Stimulated activated CD4-positive, alpha-beta T cell treated with anti-CD3 and anti-CD28 coated beads, Interleukin-1b, Interleukin-23, amount 100 ng/mL, for 24 hours (primary cell): ENCODE measurements at regions not wholly inside any gene's neighbourhood (a gene's known extent, or its start where the extent isn't known, plus 50 kb on each side); places are given as distances from the start of the nearest gene placed in this dataset.

ENCODE experiments used
- DNase-seq, 4 experiments: peaks; one replicate each; pipeline ENCODE4 v3.0.0-alpha.2; 2020; ENCODE audit warnings: low read depth in 4 of 4, low spot score in 1 of 4

DNA sequence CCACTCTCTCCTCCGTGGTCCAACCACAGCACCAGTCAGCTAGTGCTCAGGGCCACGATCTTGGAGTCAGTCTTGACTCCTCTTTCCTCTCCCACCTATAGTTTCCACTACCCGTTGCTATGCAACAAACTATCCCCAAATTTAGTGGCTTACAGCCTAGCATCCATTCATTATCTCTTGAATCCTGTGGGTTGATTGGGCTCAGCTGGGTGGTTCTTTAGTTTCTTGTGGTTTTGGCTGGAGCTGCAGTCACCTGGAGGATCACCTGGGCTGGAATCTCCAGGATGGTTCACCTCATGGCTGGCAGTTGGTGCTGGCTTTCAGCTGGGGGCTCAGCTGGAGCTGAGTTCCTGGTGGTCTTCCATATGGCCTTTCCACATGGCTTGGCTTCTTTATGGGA lies 149.9 kb downstream of the ASB1 start:
- no peak for DNase-seq

DNA sequence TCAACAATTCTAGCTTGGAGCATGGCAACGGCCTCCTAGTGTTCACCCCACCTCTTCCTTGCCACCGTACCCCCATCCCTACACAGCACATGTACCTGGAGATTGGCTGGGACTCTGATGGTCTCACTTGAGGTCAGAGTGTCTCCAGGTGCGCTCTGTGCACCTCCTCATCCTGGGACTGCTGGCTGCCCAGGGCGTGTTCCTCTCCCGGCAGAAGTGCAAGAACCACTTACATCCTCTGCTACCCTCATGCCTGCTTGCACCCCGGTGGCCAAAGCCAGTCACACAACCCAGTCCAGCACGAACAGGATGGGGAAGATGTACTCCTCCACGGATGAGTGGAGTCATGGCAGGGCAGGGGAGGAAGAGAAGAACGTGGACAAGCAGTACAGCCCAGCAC lies 151.5 kb downstream of the ASB1 start:
- DNase-seq: no peak

DNA sequence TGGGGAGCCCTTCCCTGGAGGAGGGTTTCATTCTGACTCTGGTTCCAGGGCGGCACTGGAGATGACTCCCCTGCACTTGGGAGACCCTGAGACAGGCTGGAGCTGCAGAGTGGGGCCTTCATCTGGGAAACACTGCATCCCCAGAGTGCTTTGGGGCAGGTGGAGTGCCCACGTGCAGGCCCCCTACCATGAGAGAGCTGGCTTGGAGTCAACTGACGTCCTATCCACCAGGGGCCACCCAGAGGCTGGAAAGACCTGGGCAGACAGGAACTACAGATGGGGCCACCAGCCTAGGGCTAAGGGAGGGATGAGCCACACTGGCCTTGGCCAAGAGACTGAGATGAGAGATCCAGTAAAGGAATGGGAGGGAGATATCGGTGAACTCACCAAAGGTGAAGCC lies 153.8 kb downstream of the ASB1 start:
- DNase-seq: no peak

DNA sequence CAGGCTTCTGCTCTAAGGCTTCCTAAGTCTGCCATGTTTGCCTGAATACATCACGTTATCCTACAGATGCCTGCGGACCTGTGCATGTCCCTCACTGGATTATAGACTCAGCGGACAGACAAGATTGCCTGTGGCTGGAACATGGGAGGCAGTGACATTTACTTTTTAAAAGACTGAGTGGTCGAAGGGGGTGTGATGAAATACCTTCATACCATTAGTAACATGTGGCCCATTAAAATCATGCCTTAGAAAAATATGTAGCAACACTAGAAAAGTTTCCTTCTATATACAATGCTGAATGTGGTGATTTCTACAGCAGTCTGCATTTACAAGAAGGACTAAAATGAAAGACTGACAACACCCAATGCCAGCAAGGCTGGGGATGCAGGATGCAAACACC lies 154.4 kb downstream of the ASB1 start:
- DNase-seq: no peak

DNA sequence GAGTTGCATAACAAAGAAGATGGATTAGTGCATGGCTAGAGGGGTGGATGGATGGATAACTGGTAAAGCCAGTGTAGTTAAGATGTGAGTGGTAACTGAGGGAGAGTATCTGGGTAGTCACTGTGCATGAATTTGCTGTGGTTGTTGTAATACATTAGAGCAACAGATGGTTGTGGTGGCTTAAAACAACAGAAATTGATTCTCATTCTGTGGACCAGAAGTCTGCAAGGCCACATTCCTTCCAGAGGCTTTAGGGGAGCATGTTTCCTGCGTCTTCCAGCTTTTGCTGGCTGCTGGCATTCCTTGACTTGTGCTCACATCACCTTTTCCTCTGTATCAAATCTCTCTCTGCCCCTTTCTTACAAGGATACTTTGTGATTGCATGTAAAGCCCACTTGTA lies 155.4 kb downstream of the ASB1 start:
- DNase-seq: no peak

DNA sequence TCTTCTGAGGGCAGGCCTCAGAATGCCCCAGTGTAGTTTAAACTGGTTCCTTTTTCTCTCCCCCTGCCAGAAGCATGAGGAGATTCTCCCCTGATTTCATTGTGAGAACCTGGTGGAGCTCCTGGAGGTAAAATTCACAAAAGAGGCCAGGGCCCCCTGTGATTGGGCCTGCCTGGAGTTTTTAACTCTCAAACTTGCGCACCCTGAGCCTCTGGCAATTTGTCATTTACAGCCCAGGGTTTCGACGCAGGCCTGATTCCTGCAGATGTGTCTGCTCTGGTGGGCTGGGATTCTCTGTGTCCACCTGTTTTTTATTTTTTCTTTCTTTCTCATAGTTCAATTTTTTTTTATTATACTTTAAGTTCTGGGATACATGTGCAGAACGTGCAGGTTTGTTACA lies 157.9 kb downstream of the ASB1 start:
- DNase-seq: no peak

DNA sequence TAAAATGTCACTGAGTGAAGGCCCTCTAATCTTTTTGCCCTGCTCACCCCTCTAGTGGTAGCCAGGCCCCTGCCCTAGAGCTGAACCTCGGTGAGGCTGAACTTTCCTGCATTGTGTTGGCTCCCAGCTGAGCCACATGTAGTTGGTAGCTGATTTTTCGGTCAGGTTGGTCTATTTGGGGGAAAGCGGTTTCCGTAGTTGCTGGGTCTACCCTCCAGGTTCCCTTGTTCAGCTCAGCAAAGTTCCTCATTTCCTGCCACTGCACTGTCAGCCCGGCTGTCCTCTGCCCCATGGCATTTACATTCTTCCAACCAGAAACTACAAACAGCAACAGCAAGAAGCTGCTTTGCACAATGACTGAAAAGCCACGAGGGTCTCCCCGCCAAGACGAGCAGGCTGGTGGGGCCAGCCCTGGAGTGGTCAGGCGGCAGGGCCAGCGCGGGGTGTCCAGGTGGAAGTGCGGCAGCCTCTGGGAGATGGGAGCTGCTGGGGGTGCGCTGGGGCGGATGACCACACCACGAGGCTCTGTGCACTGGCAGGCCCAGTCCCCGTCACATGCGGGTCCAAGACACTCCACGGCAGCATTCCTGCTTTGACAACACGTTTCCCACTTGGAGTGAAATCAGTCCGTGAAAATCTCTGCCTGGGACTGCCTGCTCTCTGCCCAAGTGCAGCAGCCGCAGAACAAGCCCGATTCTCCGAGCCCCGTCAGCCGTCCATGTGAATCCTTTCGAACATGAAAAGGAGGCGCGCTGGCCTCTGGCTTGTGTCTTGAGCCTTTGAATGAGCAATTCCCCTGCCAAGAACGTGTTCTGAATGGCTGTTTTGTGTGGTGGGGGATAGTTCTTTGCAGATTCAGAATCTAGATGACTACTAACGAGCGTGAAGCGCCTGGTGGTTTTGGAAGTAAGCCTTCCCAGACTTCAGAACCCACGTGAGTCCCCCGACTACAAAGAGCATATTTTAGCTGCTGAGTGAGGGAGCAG lies 159.4 kb downstream of the ASB1 start:
- no peak for DNase-seq

DNA sequence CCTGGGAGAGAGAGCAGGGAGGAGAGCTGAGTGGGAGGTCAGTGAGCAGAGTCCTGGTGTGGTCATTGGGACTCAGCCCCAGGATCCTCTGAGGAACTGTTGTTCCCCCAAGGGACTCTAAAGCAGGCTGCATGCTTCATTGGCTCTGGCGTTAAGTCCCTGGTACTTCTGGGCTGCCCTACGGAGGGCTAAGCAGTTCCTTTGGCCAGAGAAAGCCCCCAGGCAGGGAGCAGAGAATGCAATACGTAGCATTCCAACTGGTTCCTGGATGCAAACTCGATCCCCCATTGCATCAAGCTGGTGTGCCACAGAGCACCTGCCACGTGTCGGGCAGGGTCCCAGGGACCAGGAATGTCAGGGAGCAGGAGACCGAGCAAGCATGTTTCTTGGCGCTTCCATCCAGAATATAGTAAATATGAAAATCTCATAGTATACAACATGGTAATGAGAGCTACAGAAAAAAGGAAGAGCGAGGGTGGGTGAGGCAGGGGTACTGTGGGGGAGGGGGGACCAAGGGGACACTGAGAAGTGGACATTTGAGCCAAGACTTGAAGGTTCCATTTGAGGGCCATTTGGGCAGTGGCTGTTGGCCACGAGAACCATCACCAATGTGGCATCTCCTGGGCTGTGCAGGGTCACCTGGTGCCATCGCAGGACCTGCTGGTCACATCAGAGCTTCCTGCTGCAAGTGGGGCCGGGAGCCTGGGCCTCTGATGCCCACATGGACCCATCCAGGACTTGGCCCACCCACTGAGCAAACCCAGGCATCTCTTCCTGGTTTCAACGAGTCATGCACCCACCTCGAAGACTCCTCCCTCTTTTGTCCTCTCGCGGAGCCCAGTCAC lies 160.4 kb downstream of the ASB1 start:
- DNase-seq: no peak

DNA sequence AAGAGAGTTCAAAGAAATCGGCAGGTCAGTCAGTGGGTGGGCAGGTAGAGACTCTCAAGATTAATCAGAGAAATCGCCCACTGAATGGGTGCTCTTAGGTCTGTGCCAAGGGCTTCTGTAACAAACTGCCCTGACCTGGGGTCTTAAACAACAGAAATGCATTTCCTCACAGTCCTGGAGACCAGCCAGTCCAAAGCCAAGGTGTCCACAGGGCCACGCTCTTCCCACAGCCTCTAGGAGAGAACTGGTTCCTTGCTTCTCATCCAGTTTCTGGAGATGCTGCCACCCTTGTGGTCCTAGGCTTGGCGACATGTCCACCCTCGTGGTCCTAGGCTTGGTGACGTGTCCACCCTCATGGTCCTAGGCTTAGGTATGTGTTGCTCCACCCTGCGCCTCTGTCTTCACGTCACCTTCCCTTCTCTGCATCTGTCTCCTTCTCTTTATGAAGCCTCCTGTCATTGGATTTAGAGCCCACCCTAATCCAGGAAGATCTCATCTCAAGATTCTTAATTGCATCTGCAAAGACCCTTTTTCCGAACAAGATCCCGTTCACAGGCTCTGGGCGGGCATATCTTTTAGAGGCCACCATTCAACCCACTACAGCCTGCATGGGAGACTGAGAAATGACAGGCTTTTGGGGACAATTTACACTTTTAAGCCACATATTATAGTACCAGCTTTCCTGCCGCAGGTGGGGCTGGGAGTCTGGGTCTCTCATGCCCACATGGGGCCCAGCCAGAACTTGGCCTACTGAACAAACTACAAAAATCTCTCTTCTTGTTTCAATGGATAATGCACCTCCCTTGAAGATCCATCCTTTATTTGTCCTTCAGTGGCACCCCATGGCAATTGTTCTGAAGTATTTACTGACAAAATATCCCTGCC lies 161.3 kb downstream of the ASB1 start:
- no peak for DNase-seq

DNA sequence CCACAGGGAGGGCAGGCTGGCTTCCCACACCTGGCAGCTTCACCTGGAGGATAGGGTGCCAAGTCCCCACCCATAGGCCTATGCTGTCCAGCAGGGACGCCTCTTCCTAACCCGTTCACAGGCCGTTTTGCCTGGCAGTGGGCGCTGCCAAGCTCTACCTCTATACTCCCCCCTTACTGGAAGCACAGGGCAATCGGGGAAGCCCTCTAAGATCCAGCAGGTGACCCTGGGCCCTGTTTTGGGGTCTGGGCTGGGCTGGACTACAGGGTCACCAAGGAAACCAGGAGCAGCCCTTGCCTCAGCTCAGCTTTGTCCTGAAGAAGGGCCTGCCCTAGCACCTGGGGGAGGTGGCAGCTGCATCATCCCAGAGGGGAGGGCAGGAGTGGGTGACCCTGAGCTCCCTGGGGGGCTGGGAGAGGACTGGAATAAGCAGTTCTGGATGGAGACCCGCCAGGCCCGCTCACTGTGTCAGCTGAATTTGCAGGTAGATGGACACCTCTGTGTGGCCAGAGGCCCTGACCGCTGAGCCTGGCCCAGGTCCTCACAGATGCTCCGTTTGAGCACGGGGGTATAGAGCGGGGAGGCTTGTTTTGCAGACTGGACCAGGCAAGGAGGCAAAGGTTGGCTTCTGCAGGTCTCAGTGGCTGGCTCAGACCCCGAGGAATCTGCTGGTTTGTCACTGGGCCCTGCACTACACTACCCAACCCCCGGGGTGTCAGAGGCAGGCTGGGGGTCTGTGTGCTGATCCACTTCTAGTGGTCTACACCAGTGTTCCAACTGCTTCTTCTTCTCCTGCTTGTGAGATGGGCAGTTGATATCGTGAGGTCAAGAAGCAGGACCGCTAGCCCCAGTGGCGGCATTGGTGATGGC lies 163.1 kb downstream of the ASB1 start:
- DNase-seq: no peak

DNA sequence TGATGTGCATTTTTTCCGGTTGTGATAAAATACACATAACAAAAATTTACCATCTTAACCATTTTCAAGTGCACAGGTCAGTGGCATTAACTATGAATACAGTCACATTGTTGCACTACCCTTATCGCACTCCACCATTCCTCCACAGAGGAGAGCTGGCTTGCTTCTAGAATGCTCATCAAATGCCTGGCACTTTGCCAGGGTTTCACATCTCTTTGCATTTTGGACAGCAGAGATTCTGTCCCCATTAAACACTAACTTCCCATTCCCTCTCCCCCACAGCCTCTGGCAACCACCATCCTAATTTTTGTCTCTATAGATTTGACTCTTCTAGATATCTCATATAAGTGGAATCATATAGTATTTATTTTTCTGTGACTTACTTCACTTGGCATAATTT lies 165.0 kb downstream of the ASB1 start:
- DNase-seq: no peak

DNA sequence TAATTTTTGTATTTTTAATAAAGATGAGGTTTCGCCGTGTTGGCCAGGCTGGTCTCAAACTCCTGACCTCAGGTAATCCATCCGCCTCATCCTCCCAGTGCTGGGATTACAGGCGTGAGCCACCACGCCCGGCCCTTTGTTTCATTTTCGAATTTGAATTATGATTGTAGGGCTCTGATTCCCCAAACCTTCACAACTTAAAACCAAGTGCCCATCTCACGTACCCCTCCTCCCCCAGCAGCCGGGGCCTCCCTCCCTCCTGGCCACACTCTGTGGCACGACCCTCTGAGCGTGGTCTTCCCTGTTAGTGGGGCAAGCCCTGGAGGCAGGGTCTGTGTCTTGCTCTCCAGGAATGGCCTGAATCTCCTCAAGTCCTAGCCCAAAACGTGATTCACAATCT lies 166.5 kb downstream of the ASB1 start:
- no peak for DNase-seq

DNA sequence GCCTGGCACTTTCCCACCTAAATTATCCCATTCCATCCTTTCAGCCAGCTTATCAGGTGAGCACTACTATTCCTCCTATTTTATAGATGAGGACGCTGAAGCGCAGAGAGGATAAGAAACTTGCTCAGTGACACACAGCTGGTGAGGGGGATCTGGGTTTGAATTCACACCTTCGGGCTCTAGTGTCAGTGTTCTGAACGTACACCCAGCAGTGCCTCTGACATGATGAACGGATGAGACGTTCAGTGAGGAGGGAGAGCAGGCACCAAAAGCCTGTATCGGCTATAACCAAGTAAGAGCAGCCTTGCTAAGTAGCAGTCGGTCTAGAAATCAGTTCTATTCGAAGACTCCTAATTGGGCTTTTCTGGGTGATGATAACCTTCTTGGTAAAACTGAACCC lies 167.0 kb downstream of the ASB1 start:
- DNase-seq: no peak

DNA sequence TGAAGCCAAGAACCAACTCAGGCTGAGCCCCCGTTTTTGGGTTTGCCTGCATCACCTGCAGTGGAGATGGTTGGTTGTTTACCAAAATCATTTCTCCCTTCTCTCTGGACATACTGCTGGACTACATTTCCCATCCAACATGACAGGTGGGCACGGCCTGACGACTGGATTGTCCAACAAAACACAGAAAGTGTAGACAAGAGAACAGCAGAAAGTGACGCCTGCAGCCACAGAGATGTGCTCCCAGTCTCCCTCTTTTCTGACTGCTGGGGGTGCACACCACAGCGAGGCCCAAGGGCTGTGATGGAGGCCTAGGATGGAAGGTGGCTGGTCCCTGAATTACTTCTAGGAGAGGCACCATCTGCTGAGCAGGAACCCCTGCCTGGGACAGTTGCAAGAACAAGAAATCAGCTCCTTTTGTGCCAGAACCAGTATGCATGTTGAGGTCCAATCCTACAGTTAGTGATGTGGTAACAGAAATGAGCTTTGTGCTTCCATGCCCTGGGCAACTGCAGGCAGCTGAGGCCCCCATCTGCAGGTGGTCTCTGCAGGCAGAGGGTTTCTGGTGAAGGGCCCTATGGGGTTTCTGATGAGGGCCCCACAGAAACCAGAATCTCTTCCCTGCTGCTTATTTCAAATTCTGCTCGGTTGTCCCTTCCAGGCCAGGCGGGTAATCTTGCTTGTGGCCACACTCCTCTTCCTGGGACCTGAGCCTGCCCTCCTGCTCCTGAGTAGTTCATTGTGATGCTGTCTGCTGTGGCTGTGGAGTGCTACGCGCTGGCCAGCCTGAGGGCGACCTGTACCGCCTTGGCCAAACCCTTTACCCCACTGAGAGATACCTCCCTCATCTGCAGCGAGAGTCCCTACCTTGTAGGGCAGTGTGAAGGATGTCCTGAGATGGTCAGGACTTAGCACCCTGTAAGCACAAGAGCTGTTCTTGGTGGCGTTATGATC lies 168.3 kb downstream of the ASB1 start:
- DNase-seq: no peak

DNA sequence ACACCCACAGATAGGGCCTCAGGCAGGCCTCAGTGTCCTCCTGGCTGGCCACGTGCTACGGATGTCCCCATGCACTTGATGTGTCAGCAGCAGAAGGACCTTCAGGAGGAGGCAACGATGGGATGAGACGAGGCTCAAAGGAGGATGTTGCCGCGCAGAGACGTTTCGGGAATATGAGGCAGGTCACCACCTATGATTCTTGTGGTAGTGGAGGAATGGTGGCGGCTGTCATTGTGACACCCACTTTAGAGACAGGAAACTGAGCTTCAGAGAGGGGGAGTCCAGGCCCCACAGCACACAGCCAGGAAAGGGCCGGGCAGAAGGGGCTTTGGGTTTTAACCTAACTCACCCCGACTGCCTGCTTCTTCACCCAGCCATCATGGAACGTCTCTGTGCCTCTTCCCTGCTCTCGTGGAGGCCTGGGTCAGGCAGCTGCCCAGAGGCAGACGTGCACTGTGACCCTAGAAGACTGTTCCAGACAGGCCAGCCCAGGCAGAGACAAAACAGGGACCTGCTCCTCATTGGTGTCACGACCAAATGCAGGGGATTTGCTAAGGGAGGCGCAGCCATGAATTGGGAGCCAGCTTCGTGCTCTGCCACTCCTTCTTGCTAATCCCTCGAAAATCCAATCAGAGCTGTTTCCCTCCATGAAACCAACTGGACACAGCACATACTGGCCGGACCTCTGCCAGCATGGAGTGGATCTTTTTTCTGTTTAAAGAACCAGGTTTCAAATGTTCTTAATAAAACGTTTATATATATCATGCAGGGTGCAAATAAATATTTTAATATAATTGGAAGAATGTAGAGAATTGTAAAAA lies 169.2 kb downstream of the ASB1 start:
- DNase-seq: no peak

DNA sequence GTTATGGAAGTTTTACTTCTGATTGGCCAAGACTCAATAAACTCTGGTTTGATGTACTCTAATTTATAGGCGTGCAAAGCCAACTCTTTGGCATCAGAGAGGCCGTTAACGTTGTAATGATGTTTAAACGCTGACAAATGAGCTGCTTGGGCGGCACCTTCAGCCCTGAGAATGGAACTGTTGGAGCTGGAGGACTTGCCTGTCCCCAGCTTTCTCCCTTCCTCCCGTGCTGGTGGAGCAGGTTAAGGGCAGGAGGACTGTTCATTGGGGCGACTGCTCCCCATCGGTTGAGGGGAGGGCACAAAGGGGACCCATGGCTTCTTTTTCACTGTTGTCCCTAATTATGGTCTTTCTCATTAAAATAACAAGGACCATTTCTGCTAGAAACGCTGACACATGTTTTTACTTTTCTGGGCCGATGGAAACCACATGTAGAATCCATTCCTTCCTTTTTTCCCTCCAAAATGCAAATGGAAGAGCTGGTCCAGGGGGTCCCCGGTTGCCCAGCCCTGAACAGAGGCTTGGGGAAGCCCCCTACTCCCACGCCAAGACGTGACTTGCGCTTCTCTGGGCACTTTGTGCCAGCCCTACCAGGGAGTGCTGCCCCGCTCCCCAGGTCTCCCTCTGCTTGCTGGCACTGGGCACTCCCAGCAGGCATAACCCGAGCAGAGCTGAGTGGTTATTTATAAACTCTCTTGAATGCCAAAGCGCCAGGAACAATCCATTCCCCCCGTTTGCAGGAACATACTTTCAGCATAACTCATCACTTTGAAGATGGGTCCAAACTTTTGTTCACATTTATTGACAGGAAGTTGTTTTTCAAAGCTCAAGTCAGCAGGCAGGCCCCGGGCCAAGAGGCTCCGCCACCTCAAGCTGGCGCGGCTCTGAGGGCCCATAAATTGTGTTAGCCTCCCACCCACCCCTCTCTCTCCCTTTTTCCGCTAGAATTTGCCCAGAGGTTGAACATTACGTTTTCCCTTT lies 170.1 kb downstream of the ASB1 start:
- no peak for DNase-seq
